Small intestine (tissue), 7 donors: ENCODE measurements at regions not wholly inside any gene's neighbourhood (a gene's known extent, or its start where the extent isn't known, plus 50 kb on each side); places are given as distances from the start of the nearest gene placed in this dataset.
"Not testable (repeated sequence)": the region's sequence is repeated elsewhere in the genome, so short reads cannot be mapped to it uniquely, and the experiment has no call there.

ENCODE experiments used
- DNase-seq, 2 donors: peaks; one replicate each; pipeline versions ENCODE4 v3.0.0 to v3.0.0-alpha.2; 2013
- FAIRE-seq: peaks from 2 replicates; lab custom pipeline; 2012; peaks lifted over from hg19 to GRCh38; lab: Jason Lieb, UNC
- H3K27ac ChIP-seq, 3 donors: one replicate each; pipeline ENCODE4 v1.5.1; 2013; ENCODE audit warnings: low read length in 2 of 3, mild to moderate bottlenecking in 2 of 3, control low read depth in 1 of 3, inconsistent platforms in 1 of 3, low read depth in 1 of 3, moderate library complexity in 1 of 3
- H3K27me3 ChIP-seq, 3 donors: one replicate each; pipeline ENCODE4 v1.6.1; 2013; ENCODE audit warnings: low read length in 3 of 3, inconsistent platforms in 1 of 3; ENCODE audit not compliant: control insufficient read depth in 3 of 3, insufficient read depth in 3 of 3
- H3K36me3 ChIP-seq, 3 donors: one replicate each; pipeline ENCODE4 v1.6.1; 2013; ENCODE audit warnings: low read length in 3 of 3, inconsistent platforms in 1 of 3, low read depth in 1 of 3, mild to moderate bottlenecking in 1 of 3, moderate library complexity in 1 of 3; ENCODE audit not compliant: control insufficient read depth in 3 of 3, insufficient read depth in 2 of 3
- H3K4me1 ChIP-seq, 3 donors: one replicate each; pipeline ENCODE4 v1.6.1; 2013; ENCODE audit warnings: low read length in 2 of 3, inconsistent platforms in 1 of 3, low read depth in 1 of 3, mild to moderate bottlenecking in 1 of 3, moderate library complexity in 1 of 3; ENCODE audit not compliant: control insufficient read depth in 3 of 3, insufficient read depth in 2 of 3
- H3K4me3 ChIP-seq, 3 donors: one replicate each; pipeline ENCODE4 v1.5.1; 2013; ENCODE audit warnings: low read length in 3 of 3, control low read depth in 1 of 3, inconsistent platforms in 1 of 3, low read depth in 1 of 3, mild to moderate bottlenecking in 1 of 3, moderate library complexity in 1 of 3
- H3K9me3 ChIP-seq, 2 donors: one replicate each; pipeline ENCODE4 v1.6.1; 2013; ENCODE audit warnings: low read depth in 1 of 2, low read length in 1 of 2; ENCODE audit not compliant: control insufficient read depth in 2 of 2, insufficient read depth in 1 of 2
- WGBS, 3 donors: extraction: QIAGEN DNeasy Blood & Tissue Kit; methylation state at CpG; one replicate each; pipeline ENCODE4 v1.1.7; 2013; 5-methylcytosine and 5-hydroxymethylcytosine counted together
- donor health status: healthy with polysubstance abuse.
- donor health status: control.
- donor health status: control.
- donor health status: Bipolar disorder and iron deficiency.
- donor health status: healthy.

- not testable (repeated sequence) for H3K9me3 ChIP-seq, DNase-seq, H3K27ac ChIP-seq, FAIRE-seq, H3K4me3 ChIP-seq, H3K4me1 ChIP-seq, H3K27me3 ChIP-seq, H3K36me3 ChIP-seq
- WGBS, 3 donors: 56 to 57% (median 57%) methylated on average over 1 of the region's 2 CpGs
Observed at GRCh38 chr22:10685436-10685835, 4842.6 kb upstream of the OR11H1 start.

GRCh38 chr22:10687256-10687655 is 4840.7 kb upstream of the OR11H1 start:
- not testable (repeated sequence) for FAIRE-seq, H3K27me3 ChIP-seq, H3K4me1 ChIP-seq, H3K36me3 ChIP-seq, DNase-seq, H3K4me3 ChIP-seq, H3K9me3 ChIP-seq, H3K27ac ChIP-seq
- WGBS, 3 donors: 49 to 61% (median 61%) methylated on average over 3 to 4 of the region's 4 CpGs

GRCh38 chr22:10698836-10699235 is 4829.2 kb upstream of the OR11H1 start:
- not testable (repeated sequence) for H3K4me1 ChIP-seq, FAIRE-seq, H3K36me3 ChIP-seq, H3K27ac ChIP-seq, H3K4me3 ChIP-seq, H3K27me3 ChIP-seq, DNase-seq, H3K9me3 ChIP-seq
- WGBS, 3 donors: 72 to 85% (median 80%) methylated on average over 18 to 45 of the region's 45 CpGs

- H3K36me3 ChIP-seq, H3K4me3 ChIP-seq, FAIRE-seq, H3K4me1 ChIP-seq, DNase-seq, H3K9me3 ChIP-seq, H3K27ac ChIP-seq, H3K27me3 ChIP-seq: not testable (repeated sequence)
- 71 to 80% (median 73%) methylated on average over 35 to 78 of the region's 80 CpGs for WGBS, 3 donors
Observed at GRCh38 chr22:10699301-10700097, 4828.5 kb upstream of the OR11H1 start.

GRCh38 chr22:10708175-10708574 is 4819.8 kb upstream of the OR11H1 start:
- 70 to 82% (median 76%) methylated on average over 3 of the region's 3 CpGs for WGBS, 3 donors

GRCh38 chr22:10710923-10711322 is 4817.1 kb upstream of the OR11H1 start:
- H3K27me3 ChIP-seq, DNase-seq, H3K4me1 ChIP-seq, H3K36me3 ChIP-seq, FAIRE-seq, H3K27ac ChIP-seq, H3K4me3 ChIP-seq, H3K9me3 ChIP-seq: not testable (repeated sequence)
- 46 to 52% (median 50%) methylated on average over 4 of the region's 4 CpGs for WGBS, 3 donors

More at GRCh38 chr22:10708175-10708574, 4819.8 kb upstream of the OR11H1 start:
- not testable (repeated sequence) for H3K4me1 ChIP-seq, H3K4me3 ChIP-seq, FAIRE-seq, H3K27me3 ChIP-seq, H3K9me3 ChIP-seq, H3K27ac ChIP-seq, H3K36me3 ChIP-seq, DNase-seq

- not testable (repeated sequence) for FAIRE-seq, H3K36me3 ChIP-seq, H3K4me3 ChIP-seq, H3K27ac ChIP-seq, H3K4me1 ChIP-seq, DNase-seq, H3K9me3 ChIP-seq, H3K27me3 ChIP-seq
- 63 to 67% (median 64%) methylated on average over 9 of the region's 9 CpGs for WGBS, 3 donors
Observed at GRCh38 chr22:10722804-10723203, 4805.2 kb upstream of the OR11H1 start.

- 55 to 69% (median 57%) methylated on average over 8 of the region's 8 CpGs for WGBS, 3 donors
- not testable (repeated sequence) for H3K27ac ChIP-seq, H3K27me3 ChIP-seq, H3K4me1 ChIP-seq, H3K4me3 ChIP-seq, DNase-seq, H3K36me3 ChIP-seq, FAIRE-seq
- H3K9me3 ChIP-seq: peaks cover 1 to 10% of the 10 kb centered on the region in 2 donors
Observed at GRCh38 chr22:10723966-10724365, 4804.0 kb upstream of the OR11H1 start.
